ENCODE measurements at regions not wholly inside any gene's neighbourhood (a gene's known extent, or its start where the extent isn't known, plus 50 kb on each side); places are given as distances from the start of the nearest gene placed in this dataset.

- TF ChIP-seq CTCF (IDR thresholded peaks at IDR 0.05): no peak
- TF ChIP-seq POLR2A (IDR thresholded peaks at IDR 0.05): no peak
Observed at GRCh38 chr2:158893026-158893425, 75.4 kb upstream of the TANC1 start.

Data from esophagus squamous epithelium (tissue), 4 donors.